NCI-H146 (cell line): ENCODE measurements at regions not wholly inside any gene's neighbourhood (a gene's known extent, or its start where the extent isn't known, plus 50 kb on each side); places are given as distances from the start of the nearest gene placed in this dataset.
"Not testable (repeated sequence)": the region's sequence is repeated elsewhere in the genome, so short reads cannot be mapped to it uniquely, and the experiment has no call there.

Experiments used
- DNase-seq: peaks from one replicate; lab custom pipeline; 2025; lab: John Stamatoyannopoulos, UW

GRCh38 chr1:60716472-60716871, 365.9 kb upstream of the NFIA start:
- no peak for DNase-seq

- no peak for DNase-seq
These were observed 366.4 kb upstream of the NFIA start for GRCh38 chr1:60715970-60716369.

GRCh38 chr1:60709426-60709825, 372.9 kb upstream of the NFIA start:
- DNase-seq = no peak

GRCh38 chr1:60705026-60705425, 377.3 kb upstream of the NFIA start:
- no peak for DNase-seq

- DNase-seq = no peak
These were observed 379.2 kb upstream of the NFIA start for GRCh38 chr1:60703155-60703554.

GRCh38 chr1:60699325-60699724, 383.0 kb upstream of the NFIA start:
- DNase-seq = no peak

GRCh38 chr1:60697204-60697994, 385.0 kb upstream of the NFIA start:
- DNase-seq = no peak

GRCh38 chr1:60696512-60696911, 385.8 kb upstream of the NFIA start:
- DNase-seq = no peak

- DNase-seq = peak; percentile 5
These were observed 386.6 kb upstream of the NFIA start for GRCh38 chr1:60695716-60696171.

- no peak for DNase-seq
These were observed 387.4 kb upstream of the NFIA start for GRCh38 chr1:60694980-60695379.

- DNase-seq = no peak
These were observed 390.3 kb upstream of the NFIA start for GRCh38 chr1:60692031-60692430.

GRCh38 chr1:60688221-60688620, 394.1 kb upstream of the NFIA start:
- DNase-seq = not testable (repeated sequence)

- no peak for DNase-seq
These were observed 401.1 kb upstream of the NFIA start for GRCh38 chr1:60681095-60681860.

GRCh38 chr1:60679524-60680375, 402.6 kb upstream of the NFIA start:
- no peak for DNase-seq

GRCh38 chr1:60678802-60679201, 403.6 kb upstream of the NFIA start:
- DNase-seq = no peak

GRCh38 chr1:60678391-60678790, 404.0 kb upstream of the NFIA start:
- DNase-seq = no peak

- no peak for DNase-seq
These were observed 409.9 kb upstream of the NFIA start for GRCh38 chr1:60672449-60672848.

GRCh38 chr1:60670302-60670701, 412.1 kb upstream of the NFIA start:
- DNase-seq = peak; percentile 9

GRCh38 chr1:60668585-60668984, 413.8 kb upstream of the NFIA start:
- peak; percentile 29 for DNase-seq

GRCh38 chr1:60665311-60665710, 417.1 kb upstream of the NFIA start:
- DNase-seq = no peak

- DNase-seq = no peak
These were observed 418.2 kb upstream of the NFIA start for GRCh38 chr1:60664086-60664625.

- no peak for DNase-seq
These were observed 419.8 kb upstream of the NFIA start for GRCh38 chr1:60662486-60663044.
